Dermis blood vessel endothelial cell (primary cell): ENCODE measurements at regions not wholly inside any gene's neighbourhood (a gene's known extent, or its start where the extent isn't known, plus 50 kb on each side); places are given as distances from the start of the nearest gene placed in this dataset.
"Not testable (repeated sequence)": the region's sequence is repeated elsewhere in the genome, so short reads cannot be mapped to it uniquely, and the experiment has no call there.

Source experiments
- DNase-seq: peaks from one replicate; pipeline ENCODE4 v3.0.0; 2010

DNA sequence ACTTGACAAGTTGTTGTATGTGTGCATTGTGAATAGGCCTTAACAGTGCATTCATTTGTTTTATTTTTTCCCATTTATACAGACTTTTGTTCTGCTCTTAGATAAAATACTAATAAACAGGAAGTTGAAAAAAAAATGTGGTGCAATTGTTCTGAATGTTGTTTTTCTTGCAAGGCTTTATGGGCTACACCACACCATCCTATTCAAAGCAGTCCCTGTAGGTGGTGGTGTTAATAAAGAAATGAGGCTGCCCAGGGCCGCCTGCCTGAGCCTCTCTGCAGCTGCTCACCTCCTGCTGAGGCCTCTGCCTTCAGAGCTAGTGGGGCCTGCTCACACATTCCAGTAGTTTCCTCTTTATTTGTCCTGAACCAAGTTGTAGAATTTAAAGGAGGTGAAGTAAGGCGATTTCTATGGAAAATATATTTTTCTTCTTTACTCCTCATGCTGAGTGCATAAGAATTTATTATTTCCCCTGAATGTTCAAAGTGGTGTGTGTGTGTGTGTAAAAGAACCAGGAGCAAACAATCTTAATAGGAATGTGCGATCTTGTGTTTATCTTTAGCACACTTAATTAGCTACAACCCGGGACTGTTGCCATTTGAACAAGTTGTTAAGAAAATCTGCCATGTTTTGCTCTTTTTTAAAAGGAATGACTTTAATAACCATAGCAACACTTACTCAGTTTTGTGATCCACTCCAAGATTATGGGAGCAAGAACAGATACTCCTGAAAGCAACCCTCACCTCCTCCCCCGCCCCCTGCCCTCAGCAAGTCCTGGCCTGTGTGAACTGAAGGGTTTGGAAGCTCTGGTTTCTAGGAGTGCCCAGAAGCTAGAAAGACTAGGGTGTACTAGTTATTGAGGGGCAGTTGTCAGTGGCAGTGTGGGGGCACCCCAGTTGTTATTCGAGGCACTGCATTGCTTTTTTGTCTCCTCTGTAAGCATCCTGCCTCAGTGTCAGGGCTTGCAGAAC is 251.6 kb upstream of the PLGLB2 start:
- DNase-seq = peak; percentile 79

DNA sequence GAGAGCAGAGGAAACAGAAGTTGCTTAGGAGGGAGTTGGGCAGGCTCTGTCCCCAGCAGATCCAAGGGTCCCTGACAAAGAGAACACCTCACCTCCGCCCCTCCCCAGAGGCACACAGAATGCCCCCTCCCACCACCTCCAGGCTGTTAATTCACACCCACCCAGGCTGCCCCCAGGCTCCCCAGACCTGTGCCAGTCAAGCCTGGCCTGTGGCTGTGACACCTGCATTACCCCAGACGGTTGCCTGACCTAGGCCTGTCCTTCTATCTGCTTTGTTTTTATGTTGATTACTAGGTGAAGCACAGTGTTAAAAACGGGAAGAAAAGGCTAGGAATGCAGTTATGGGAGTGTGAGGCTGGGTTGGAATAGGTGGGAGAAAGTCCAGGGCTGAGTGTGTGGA is 250.8 kb upstream of the PLGLB2 start:
- DNase-seq = not testable (repeated sequence)

DNA sequence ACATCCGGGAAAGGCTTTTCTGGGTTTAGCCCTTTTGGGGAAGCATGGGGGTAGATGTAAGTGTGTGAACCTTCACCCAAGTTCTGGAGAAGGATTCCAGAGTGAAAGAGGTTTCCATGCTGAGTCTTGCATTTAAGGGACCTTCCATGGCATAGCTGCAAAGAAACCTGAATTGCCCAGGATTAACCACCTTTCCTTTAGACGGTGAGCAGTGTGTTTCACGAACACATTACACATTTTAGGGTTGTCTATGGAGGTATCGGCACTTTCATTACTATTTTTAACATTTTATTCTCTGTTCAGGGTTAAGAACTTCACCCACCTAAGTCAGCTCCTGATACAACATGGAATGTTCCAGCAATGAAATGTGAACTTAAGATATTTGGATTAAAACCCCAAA is 250.2 kb upstream of the PLGLB2 start:
- not testable (repeated sequence) for DNase-seq

DNA sequence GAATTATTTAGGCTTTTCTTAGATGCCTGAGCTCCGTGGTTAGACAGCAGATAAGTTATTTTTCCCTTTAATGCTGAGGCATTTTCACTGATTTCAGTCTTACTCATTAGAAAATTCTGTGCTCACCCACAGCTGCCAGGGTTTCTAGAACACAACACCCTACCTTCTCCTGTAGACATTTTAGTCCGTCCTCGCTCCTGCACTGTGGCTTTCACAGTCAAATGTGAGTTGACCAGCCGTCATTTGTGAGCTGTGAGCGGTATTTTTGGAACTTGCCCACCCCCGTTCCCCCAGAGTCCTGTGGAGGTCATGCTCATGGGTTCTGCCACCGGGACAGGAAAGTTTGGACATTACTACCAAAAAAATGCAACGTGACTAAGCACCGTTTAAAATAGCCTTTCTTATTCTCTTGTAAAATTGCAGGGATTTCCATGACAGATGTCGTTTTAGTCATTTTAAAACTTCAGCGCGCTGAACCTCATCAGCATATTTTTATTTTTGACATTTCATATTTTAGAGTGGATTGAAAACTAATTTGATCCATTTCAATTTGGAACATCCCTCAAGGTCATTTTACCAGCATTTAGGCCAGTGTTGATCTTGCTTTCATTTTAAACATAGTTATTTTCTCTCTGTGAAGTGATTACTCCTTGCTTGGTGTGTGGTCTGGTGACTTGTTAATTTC is 249.6 kb upstream of the PLGLB2 start:
- DNase-seq = not testable (repeated sequence)

DNA sequence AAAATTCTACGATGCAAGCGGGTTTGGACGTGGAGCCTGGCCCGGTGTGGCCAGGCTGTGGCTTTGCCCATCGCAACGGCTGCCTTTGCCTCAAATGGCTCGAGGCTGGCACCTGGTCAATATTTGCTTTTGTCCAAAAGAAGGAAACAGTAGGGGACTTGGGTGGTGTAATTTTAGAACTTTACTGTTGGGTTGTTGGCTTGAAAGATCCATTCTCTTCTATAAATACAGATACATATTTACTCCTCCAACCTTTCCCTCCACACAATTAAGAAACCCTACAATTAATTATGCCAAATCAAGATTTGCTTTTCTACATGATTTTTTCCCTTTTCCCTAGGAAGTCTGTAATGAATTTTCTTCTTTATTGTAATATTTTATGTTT is 249.0 kb upstream of the PLGLB2 start:
- not testable (repeated sequence) for DNase-seq

DNA sequence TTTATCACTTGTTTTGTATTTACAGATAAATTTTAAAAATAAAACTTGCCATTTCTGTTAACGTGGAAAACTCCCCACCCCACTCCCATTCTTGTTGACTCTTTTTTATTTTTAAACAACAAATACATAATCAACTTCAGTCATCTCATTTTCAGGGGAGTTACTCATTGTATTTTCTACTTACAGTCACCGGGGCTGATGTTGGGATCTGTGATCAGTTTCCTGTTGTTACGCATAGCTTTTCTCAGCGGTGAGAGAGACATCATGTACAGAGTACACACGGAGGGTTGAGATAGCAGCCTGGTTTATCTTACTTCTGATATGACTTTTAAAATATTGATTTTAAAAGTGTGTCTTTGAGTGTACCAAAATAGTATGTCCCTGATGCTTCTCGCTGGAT is 248.0 kb upstream of the PLGLB2 start:
- peak; percentile 54 for DNase-seq

DNA sequence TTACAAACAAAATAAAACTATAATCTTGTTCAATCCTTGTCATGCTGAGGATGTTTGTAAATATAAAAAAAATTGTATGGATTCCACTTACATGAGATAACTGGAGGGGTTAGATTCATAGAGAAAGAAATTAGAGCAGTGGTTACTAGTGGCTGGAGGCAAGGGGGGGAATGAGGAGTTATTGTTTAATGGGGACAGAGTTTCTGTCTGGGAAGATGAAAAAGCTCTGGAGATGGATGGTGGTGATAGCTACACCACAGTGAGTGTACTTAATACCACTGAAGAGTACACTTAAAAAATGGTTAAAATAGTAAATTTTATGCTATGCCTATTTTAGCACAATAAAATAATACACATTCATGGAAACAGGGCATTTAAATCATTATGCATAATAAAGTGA is 247.5 kb upstream of the PLGLB2 start:
- not testable (repeated sequence) for DNase-seq

DNA sequence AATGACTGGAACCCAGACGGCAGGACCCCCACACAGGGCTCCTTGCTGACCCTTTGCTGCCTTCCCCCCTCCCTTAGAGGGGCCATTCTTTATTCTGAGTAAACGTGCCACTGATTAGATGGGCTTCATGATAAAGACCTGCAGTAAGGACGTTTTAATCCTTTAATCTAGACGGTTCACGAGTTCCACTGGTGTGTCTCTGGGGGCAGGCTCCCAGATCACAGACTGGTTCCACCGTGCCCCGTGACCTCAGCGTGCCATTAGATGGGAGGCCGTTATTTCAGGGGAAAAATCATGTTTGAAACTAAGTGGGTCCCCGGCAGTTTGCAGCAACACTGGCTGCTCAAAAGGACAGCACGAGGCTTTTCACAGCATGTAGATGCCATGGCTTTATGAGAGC is 246.9 kb upstream of the PLGLB2 start:
- not testable (repeated sequence) for DNase-seq

DNA sequence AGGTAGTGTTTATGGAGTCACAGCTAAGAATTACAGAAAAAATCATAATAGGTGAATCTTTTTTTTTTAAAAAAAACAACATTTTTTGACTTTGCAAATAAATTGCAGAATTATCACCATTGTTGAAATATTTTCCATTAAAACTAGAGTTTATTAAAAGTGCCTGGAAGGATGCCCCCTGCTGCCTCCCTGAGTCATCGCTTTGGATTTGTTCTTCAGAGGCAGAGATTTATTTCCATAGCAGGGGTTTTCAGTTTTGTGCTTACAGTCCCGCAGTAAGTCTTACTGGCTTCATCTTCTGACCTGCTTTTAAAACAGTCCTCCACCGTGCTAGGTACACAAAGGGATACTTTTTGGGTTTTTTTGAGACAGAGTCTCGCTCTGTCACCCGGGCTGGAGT is 244.9 kb upstream of the PLGLB2 start:
- DNase-seq = not testable (repeated sequence)

DNA sequence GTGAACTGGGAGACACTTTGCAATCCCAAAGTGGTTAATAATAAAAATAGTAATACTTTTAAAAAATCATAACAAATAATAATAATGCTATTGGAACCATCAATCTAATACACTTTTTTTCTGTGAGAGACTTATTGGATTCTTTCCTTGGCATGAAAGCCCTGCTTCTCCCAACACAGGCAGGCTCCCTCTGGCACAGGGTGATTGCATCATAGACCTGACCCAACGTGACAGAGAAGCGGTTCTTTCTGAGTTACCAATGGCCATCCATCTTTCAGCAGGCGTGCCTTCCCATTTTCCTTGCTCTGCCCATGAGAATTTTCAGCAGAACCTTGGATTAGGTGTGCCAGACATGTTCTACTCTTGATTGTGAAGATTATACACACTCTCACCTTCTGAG is 242.6 kb upstream of the PLGLB2 start:
- not testable (repeated sequence) for DNase-seq

DNA sequence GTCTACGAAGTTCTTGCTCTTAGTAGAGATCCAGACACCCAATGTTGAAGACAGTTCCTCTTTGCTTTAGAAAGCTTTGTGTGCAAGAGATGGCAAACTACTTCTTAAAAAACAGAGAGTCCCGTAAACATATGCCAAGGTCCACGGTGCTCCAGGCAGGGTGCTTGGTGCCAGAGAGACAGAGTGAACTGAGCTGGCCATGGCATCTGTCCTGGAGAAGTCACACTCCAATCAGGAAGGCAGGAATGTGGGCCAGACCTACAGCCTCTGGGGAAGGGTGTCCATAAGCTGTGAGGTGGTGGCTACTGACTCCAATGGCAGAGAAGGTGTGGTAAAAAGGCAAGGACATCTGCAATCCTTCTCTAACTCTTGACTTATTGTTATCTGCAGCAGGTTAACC is 242.0 kb upstream of the PLGLB2 start:
- not testable (repeated sequence) for DNase-seq

DNA sequence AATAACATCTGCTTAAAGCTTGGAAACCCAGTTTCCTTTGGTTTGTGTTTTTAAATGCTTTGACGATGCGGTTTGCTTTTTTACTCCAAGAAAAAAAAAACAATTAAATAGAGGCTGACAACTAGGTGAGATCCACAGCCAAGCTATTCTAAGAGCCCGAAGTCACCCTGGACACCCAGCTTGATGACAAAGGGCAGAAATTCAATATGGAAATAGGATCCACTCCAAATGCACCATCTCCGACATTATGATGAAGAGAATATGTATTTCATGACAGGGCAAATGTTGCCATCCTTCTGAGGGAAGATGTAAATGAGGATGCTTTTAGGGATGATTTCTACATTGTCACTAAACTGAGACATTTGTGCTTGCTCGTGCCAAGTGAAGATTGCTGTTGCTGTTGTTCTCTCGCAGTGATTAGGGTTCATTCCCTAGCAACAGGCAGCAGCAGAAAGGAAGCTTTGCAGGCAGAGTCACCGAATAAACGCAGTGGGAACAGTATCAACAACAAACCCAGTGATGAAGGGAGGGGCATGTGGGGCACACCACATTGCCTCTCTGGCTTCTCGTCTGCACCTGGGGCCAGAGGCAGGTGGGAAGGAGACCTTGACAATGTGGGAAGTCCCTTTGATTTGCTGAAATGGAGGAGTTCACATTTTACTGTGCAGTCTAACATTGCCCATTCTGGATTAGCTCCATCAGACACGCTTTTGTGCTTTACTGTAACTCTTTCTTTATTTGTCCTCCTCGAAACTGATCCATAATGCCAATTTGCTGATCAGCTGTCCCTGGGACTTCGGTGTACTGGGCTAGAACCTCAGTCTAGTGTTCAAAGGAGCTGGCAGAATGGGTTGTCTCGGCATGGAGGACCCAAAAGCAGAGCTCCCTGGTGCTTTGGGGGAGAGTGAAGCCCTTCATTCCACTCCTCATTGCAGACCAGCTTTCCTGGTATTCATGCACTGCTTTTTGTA is 240.2 kb upstream of the PLGLB2 start:
- DNase-seq = not testable (repeated sequence)

DNA sequence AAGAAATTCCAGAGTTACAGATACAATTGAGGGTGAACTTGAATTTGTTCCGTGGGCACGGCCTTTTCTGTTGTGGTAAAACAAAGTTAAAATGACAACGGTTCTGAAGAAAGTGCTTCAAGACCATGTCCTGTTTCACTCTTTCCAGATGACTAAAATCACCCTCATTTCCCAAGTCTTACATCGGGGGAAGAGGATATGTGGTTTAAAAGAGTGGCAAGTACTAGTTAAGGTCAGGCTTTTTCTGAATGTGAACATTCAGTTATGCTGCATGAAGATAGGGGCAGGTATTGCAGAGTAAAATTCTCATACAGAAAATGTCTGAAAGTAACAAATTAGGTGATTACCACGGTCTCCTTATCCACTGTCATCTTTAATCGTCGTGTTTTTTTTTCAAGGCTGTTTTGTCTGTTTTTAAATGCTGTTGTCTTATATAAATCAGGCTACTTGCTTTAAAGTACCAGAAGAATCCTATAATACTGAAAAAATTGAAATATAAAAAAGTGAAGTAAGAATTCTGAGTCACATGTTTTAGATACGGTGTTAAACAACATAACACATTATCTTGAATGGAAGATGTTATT is 236.6 kb upstream of the PLGLB2 start:
- DNase-seq = not testable (repeated sequence)

DNA sequence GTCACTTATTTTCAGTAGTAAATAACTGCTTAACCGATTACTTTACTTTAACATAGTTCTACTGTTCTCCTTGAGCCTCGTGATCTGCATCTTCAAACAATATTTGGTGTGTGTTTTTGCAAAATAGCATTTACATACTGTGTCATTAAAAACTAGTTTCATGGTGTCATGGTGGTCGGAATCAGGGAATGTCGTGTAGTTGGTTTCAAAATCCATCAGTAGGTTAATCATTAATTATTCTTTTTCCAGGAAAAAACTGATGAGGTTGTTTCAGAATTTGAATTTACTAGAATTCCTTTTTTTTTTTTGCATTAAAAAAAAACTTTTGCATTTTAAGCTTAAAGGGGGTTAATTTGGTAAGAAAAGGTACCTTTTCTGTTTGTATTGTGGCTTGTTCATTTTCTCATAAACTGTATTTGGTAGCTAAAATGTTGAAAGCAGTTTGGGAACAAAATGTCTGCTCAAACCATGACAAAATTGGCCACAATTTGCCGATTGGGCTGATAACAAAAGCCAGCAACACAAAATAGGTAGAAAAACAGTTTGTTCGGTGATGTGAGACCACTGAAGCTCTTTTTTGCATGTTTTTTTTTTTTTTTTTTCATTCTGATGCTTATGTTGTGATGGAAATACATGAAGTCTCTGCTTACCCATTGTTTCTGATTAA is 234.9 kb upstream of the PLGLB2 start:
- DNase-seq = not testable (repeated sequence)

DNA sequence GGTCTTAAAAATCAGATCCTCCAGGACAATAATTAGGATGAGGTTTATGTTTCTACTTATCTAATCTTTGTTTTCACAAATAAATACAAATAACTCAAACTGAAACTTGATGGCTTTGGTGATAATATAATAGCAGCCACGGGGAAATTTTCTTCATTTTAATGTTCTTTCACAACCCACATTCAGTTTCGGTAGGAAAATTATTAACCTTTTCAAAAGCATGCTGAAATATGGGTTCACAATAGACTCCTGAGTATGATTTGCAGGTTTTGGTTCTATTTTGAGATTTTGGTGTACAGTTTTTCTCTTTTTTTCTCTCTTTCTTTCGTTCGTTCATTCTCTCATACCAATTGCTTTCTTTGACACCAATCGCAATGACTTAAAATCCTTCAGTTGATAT is 233.9 kb upstream of the PLGLB2 start:
- not testable (repeated sequence) for DNase-seq

DNA sequence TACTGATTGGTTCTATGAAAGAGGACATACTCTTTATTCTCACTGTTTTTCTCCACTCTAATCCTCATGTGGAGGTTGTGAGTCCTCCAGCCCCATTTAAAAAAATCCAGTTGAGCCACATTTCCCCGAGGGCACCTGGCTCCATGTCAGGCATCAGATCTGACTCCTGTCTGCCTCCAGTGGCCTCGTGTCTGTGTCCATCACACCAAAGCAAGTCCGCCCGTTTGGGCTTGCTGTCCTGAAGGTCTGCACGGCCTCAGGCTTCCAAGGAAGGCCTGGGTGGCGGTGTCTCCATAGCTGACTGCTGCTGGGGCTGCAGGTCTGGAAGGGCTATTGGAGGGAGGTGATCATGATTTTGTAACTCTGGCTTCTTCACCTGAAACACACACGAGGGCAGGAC is 233.4 kb upstream of the PLGLB2 start:
- not testable (repeated sequence) for DNase-seq

DNA sequence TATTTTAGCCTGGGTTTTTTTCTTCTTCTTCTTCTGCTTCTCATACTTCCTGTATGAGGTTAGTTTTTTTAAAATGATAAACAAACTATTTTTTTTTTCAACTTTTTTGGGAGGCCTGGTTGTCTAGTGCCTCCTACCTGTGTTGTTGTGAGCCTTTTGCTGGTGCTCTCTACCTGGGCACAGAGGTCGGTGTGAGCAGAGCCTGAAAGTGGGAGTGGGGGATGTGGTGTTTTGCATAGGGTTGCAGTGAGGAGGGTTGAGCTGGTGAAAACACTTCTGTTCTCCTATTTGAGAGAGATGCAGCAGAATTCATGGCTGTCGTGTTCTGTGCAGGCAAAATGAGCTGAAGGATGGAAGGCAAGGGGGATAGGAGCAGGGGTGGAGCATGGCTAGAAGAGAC is 232.7 kb upstream of the PLGLB2 start:
- not testable (repeated sequence) for DNase-seq

DNA sequence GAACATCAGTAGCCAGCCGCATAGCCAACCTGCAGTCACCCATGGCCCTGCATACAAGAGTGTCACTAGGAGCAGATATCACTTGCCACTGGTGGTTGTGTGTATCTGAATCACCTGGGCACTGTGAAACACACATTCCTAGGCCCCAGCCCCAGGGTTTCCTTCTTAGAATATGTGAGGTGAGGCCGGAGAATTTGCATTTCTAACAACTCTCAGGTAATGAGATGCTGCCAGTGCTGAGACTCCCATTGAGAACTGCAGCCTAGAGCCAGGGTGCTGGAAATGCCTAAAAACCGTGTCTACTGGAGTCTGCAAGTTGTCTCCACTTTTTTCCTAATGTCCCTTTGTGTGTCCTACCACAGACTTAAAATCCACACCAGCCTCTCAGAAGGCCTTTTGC is 232.0 kb upstream of the PLGLB2 start:
- DNase-seq = not testable (repeated sequence)

DNA sequence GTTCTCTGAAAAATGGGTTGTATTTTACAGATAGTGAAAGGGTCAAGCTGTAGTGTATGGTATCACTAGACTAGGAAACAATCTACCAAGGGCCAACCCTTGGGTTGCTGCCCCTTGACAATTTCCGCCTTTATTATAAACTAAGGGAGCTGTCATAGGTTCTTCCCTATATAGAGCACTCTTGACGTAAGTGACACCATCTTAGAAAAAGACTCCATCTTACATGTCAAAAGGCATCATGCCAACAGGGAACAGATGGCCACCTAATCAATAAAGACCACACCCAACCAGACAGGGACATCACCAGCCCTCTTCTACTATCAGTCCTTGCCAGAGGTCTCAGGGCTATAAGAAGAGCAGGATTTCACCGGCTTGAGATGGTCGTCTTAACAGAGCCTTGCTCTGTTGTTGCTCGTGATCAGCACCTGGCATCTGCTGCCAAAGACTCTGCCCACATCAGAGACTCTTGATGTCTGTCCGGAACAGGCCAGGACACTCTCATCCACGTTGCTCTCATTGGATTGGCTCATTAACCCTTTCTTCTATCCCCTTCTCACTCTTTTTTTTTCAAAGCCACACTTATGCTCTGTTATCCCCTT is 231.4 kb upstream of the PLGLB2 start:
- not testable (repeated sequence) for DNase-seq

DNA sequence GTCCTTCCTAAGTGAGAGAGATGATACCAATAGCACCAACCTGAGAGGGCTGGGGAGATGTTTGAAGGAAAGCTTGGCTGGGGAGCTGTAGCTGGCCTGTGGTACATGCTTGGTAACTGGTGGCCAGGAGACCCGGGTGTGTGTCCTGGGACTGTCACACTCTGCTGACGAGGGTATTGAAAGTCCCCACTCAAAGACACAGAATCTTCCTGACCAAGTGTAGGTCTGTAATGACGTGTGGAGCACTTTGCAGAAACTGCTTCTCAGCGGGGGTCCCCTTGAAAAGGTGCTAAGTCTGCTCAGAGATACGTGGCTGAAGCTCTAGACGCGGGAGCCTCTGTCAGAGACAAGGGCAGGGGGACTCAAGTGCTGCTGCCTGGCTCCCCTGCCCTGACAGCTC is 230.4 kb upstream of the PLGLB2 start:
- DNase-seq = not testable (repeated sequence)

DNA sequence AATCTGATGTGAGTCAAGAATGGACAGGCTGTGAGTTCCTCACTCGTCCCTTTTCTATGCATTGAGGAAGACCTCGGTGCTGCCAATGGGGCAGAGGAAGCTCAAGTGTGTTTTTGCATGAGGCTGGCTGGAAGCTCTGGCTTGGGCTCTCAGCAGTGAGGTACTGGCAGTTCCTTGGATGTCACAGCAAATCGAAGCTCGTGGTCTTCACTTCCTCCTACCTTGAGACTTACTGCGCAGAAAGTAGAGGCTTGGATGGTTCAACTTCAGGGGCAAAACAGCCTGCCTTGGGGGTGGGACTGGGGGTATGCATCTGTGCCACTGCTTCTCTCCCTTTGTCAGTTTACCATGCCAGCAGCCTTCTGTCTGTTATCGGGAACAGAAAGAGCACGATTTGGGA is 229.8 kb upstream of the PLGLB2 start:
- DNase-seq = not testable (repeated sequence)
